NCI-H345 (cell line): ENCODE measurements at regions not wholly inside any gene's neighbourhood (a gene's known extent, or its start where the extent isn't known, plus 50 kb on each side); places are given as distances from the start of the nearest gene placed in this dataset.
A peak's percentile ranks its signal among the peaks of the same experiment; 100 is the strongest.
"Not testable (repeated sequence)": the region's sequence is repeated elsewhere in the genome, so short reads cannot be mapped to it uniquely, and the experiment has no call there.

Source experiments
- DNase-seq: peaks from one replicate; lab custom pipeline; 2025; lab: John Stamatoyannopoulos, UW

GRCh38 chrX:34716302-34716701 is 59.2 kb upstream of the TMEM47 start:
- no peak for DNase-seq

- DNase-seq: no peak
Observed at GRCh38 chrX:34734383-34734782, 77.3 kb upstream of the TMEM47 start.

DNA sequence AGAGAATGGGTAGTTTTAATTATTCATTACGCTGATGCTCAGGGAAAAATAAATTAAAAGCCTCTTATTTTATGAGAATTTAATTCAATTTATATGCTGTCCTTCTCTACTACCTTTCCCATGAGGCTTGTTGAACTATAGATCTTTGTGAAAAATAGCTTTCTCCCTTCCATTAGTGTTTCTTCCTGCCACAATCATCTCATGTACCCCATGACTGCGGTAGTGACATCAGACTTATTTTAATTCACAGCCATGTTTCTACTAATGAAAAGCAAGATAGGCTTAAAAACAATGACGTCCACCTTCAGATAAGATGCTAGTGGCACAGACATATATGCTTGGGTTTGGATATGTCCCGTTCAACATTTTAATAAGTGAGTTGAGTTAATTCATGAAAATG is 87.4 kb upstream of the TMEM47 start:
- DNase-seq: no peak

DNA sequence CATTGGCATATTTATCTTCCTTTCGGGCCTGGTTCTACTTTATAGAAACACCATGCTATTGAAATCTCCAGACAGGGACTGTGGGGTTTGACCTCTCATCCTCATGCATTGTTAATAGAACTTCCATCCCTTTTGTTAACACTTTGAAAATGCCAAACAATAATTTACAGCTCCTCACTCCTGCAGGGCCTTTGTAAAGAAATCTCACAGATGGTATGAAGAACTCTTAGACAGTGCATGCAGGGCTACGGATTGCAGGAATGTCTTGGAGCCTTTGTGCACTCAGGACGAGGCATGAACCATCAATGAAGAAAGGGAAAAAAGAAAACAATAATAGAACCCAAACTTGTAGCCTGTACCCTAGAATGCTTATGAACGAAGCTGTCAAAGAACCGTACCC is 92.8 kb upstream of the TMEM47 start:
- no peak for DNase-seq

DNA sequence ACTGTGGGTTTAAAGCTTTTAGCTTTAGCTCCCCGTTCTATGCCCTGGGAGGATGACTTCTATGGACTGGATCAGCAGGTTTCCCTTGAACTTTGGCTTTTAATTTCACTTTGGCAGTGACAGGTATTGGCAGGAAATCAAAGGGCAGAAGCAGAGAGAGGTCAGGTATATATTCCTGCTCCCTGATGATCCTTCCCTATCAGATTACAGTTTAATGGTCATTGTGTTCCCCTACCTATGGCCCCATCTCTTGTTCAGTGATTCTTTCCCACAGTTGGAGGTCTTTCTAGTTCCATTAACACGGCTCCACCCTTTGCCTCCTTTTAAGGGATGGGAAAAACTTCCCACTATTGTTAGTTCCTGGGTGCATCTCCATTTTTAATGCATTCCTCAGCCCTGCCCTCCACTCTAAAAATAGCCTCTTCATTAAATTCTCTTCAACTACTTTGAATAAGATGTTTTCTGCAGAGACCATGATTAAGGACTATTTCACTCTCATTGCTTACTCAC is 107.8 kb upstream of the TMEM47 start:
- no peak for DNase-seq

GRCh38 chrX:34768290-34768689 is 111.2 kb upstream of the TMEM47 start:
- DNase-seq: no peak

DNA sequence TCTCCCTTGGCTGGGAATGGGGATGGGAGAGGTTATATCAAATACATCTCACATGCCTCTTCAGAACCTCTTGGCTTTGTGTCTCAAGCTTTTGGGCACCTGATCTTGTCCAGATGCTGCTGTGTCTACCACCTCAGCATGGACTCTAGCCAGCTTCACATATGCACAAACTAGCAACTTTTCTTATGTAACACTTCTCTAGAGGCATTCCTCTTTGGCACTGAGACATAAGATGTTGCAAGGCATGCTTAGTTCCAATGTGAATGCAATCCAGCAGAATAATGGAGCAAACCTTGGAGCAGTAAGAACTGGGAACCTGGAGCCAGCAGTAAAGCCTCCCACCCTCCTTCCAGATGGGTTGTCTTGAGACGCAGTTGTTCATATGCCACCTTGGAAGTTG is 113.4 kb upstream of the TMEM47 start:
- no peak for DNase-seq

GRCh38 chrX:34778916-34779315 is 121.8 kb upstream of the TMEM47 start:
- no peak for DNase-seq

GRCh38 chrX:34790026-34790425 is 132.9 kb upstream of the TMEM47 start:
- no peak for DNase-seq

DNA sequence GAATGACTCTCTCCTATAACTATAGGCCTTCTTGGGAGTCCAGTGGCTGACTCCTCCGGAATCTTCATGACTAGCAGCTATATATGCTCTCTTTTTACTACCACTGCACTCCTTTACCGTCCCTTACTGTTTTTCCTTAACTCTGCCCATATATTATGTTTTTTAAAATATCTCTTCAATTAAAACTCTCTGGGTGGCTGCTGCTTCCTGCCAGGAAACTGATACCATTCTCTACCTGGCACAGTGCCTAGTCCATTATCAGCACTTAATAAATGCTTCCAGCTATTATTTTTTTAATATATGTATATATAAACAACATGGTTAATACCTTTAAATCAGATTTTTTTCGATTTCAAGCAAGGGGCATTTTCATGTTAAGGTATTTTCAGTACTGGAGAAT is 136.6 kb upstream of the FAM47B start:
- no peak for DNase-seq

DNA sequence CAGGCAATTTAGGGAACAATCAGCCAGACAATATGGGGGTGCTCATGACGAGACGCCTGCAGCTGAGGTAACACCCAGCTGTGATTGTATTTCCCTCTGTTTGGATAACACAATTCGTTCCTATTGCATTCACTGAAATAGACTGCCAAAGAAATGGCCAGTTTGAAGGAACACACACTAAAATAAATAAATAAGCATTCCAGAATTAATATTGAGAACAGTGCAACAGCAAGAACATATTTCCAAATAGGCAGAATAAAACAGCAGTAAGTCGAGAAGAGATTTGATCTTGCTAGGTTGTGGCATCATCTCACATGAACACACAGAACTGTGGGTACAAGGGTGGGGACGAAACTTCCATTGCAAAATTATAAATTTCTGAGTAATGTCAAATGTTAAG is 133.5 kb upstream of the FAM47B start:
- DNase-seq: no peak

GRCh38 chrX:34810364-34810763 is 132.2 kb upstream of the FAM47B start:
- DNase-seq: no peak

DNA sequence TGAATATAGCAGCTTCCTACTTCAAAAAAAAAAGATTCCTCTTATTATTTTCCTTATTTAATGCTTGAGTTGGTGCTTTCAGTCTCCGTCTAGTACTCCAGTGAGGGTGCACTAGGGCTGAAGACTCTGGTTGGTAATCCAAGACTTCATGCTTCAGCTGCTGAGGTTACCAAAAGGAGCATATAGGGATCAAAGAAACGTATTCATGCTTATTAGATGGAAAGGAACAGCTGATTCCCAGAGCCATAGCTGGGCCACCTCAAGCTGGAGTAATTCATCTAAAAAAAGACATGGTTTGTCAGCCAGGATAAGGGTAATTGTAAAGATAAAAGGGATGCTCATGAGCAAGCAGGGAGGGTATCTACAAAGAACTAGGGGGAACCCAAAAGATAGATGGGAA is 131.7 kb upstream of the FAM47B start:
- DNase-seq: no peak

- no peak for DNase-seq
Observed at GRCh38 chrX:34813618-34814017, 129.0 kb upstream of the FAM47B start.

DNA sequence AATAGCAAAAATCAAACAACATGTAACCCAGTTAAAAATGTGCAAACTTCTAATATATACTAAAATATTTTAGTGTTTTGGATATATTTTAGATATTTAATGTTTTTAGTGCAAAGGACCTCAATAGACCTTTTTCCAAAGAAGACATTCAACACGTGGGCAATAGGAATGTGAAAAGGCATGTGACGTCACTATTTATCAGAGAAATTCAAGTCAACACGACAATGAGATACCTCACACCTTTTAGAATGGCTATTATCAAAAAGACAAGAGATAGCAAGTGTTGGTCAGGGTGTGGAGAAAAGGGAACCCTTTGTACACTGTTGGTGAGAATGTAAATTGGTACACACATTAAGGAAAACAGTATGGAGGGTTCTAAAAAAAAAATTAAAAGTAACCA is 115.6 kb upstream of the FAM47B start:
- DNase-seq: no peak

GRCh38 chrX:34839451-34839850 is 103.1 kb upstream of the FAM47B start:
- DNase-seq: no peak

DNA sequence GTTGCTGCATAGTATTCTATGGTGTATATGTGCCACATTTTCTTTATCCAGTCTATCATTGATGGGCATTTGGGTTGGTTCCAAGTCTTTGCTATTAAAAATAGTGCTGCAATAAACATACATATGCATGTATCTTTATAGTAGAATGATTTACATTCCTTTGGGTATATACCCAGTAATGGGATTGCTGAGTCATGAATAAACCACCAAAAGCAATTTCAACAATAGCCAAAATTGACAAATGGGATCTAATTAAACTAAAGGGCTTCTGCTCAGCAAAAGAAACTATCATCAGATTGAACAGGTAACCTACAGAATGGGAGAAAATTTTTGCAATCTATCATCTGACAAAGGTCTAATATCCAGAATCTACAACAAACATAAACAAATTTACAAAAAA is 101.4 kb upstream of the FAM47B start:
- not testable (repeated sequence) for DNase-seq

DNA sequence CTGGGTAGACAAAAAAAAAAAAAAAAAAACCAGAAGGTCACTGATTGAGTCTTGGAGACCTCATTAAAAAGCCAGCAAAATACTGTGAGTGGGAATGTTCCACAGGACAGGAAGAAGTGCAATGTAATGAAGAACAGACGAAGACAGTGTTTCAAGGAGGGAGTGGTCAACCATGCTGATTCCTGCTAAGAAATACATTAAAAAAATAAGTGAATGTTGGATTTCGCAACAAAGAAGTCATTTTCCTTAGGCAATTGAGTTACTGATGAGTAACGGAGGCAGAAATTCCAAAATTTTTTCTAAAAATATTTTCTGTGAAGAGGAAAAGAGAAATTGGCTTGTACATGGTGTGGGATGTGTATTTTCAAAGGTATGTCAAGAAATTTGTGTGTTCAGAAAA is 94.3 kb upstream of the FAM47B start:
- no peak for DNase-seq

GRCh38 chrX:34849371-34849770 is 93.2 kb upstream of the FAM47B start:
- DNase-seq: no peak

DNA sequence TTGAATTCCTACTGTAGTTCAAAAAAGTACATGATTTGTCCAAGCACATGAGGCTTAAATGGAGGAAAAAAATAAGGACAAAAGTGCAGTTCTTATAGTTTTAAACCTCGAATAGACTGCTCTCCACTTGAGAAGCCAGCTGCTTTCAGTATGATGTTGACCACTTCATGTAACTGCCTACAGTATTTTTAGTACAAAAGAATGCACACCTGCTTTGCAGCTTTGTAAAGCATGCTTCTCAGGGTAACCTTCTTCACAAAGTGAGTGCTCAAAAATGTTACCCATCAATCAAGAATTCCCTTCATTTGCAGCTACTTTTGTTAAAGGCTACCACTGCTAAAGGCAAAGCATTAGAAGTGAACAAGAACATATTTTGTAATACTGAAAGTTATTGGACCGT is 83.4 kb upstream of the FAM47B start:
- DNase-seq: peak; percentile 1

- DNase-seq: no peak
Observed at GRCh38 chrX:34863906-34864305, 78.7 kb upstream of the FAM47B start.

GRCh38 chrX:34866646-34867045 is 76.0 kb upstream of the FAM47B start:
- DNase-seq: no peak

- DNase-seq: no peak
Observed at GRCh38 chrX:34868633-34869032, 74.0 kb upstream of the FAM47B start.

DNA sequence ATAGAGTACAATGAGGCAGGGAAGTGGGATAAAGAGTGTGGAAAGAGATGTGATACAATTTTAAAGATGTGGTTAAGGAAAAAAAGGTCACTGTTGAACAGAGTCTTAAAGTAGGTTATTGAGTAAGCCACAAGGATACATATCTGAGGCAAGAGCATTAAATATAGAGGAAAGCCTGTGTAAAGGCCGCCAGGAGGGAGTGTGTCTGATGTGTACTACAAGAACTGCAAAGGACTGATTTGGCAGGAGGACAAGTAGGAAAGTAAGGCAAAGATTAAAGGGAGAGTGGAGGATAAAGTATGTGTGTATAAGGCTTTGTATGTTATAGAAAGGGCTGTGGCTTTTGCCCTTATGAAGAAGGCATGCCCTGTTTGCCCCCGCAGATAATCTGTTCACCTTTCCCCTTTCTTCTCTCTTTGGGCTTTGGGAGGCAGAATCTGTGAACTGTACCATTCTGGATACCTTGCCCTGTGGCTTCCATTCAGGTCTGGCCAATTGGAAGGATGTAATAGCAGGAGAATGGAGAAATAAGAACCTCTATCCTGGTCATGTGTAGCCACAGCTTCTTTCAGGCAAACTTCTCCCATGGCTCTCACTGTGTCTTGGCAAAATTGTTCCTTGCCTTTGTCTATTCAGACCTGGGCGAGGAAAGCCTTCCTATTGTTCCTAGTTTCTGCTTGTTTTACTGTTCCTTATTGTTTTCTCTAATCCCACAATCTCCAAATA is 68.9 kb upstream of the FAM47B start:
- no peak for DNase-seq
